ENCODE measurements at regions not wholly inside any gene's neighbourhood (a gene's known extent, or its start where the extent isn't known, plus 50 kb on each side); places are given as distances from the start of the nearest gene placed in this dataset.

- DNase-seq, result no peak
Observed at GRCh38 chr9:17978773-17979172, 399.9 kb downstream of the SH3GL2 start.

- DNase-seq, result no peak
Observed at GRCh38 chr9:17986595-17986994, 407.7 kb downstream of the SH3GL2 start.

- DNase-seq, result no peak
Observed at GRCh38 chr9:17987189-17987588, 408.3 kb downstream of the SH3GL2 start.

GRCh38 chr9:17988489-17988888, 409.6 kb downstream of the SH3GL2 start:
- DNase-seq, result no peak

GRCh38 chr9:17990602-17991001, 411.7 kb downstream of the SH3GL2 start:
- DNase-seq, result no peak

GRCh38 chr9:17993024-17993423, 414.2 kb downstream of the SH3GL2 start:
- no peak for DNase-seq

GRCh38 chr9:17994695-17995425, 416.0 kb downstream of the SH3GL2 start:
- no peak for DNase-seq

- no peak for DNase-seq
Observed at GRCh38 chr9:17996728-17997127, 417.9 kb downstream of the SH3GL2 start.

GRCh38 chr9:18002718-18003438, 424.0 kb downstream of the SH3GL2 start:
- no peak for DNase-seq

GRCh38 chr9:18006591-18006990, 427.7 kb downstream of the SH3GL2 start:
- DNase-seq, result no peak

- DNase-seq, result no peak
Observed at GRCh38 chr9:18007621-18008020, 428.8 kb downstream of the SH3GL2 start.

- no peak for DNase-seq
Observed at GRCh38 chr9:18009902-18010301, 431.0 kb downstream of the SH3GL2 start.

- no peak for DNase-seq
Observed at GRCh38 chr9:18010492-18010891, 431.6 kb downstream of the SH3GL2 start.

- DNase-seq, result no peak
Observed at GRCh38 chr9:18012170-18012569, 433.3 kb downstream of the SH3GL2 start.

- no peak for DNase-seq
Observed at GRCh38 chr9:18014556-18014955, 435.7 kb downstream of the SH3GL2 start.

- no peak for DNase-seq
Observed at GRCh38 chr9:18015116-18015515, 436.2 kb downstream of the SH3GL2 start.

- no peak for DNase-seq
Observed at GRCh38 chr9:18017136-18017535, 438.3 kb downstream of the SH3GL2 start.

GRCh38 chr9:18018221-18018620, 439.4 kb downstream of the SH3GL2 start:
- DNase-seq, result no peak

GRCh38 chr9:18018661-18019060, 439.8 kb downstream of the SH3GL2 start:
- no peak for DNase-seq

- no peak for DNase-seq
Observed at GRCh38 chr9:18020121-18020745, 441.4 kb downstream of the SH3GL2 start.

GRCh38 chr9:18022642-18023041, 443.8 kb downstream of the SH3GL2 start:
- DNase-seq, result no peak

- no peak for DNase-seq
Observed at GRCh38 chr9:18023332-18023731, 444.5 kb downstream of the SH3GL2 start.

GRCh38 chr9:18032636-18033035, 441.3 kb upstream of the ADAMTSL1 start:
- DNase-seq, result no peak
